ENCODE measurements at regions not wholly inside any gene's neighbourhood (a gene's known extent, or its start where the extent isn't known, plus 50 kb on each side); places are given as distances from the start of the nearest gene placed in this dataset.

DNA sequence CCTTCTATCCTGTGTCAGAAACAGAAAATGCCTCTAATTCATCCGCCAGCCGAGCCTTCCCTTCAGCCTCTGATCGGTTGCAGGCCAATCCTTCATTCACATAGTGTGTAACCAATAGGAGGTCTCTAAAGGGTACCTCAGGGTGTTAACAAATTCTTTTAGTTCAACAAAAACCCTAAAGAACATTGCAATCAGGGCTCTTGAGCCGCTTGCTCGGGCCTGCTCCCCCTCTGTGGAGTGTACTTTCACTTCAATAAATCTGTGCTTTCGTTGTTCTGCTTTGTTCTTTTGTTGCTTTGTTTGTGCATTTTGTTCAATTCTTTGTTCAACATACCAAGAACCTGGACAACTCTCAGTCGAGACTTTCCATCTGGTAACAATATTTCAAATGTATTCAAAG lies 366.5 kb downstream of the KCTD12 start (continued):
- TF ChIP-seq, protein P1, sequence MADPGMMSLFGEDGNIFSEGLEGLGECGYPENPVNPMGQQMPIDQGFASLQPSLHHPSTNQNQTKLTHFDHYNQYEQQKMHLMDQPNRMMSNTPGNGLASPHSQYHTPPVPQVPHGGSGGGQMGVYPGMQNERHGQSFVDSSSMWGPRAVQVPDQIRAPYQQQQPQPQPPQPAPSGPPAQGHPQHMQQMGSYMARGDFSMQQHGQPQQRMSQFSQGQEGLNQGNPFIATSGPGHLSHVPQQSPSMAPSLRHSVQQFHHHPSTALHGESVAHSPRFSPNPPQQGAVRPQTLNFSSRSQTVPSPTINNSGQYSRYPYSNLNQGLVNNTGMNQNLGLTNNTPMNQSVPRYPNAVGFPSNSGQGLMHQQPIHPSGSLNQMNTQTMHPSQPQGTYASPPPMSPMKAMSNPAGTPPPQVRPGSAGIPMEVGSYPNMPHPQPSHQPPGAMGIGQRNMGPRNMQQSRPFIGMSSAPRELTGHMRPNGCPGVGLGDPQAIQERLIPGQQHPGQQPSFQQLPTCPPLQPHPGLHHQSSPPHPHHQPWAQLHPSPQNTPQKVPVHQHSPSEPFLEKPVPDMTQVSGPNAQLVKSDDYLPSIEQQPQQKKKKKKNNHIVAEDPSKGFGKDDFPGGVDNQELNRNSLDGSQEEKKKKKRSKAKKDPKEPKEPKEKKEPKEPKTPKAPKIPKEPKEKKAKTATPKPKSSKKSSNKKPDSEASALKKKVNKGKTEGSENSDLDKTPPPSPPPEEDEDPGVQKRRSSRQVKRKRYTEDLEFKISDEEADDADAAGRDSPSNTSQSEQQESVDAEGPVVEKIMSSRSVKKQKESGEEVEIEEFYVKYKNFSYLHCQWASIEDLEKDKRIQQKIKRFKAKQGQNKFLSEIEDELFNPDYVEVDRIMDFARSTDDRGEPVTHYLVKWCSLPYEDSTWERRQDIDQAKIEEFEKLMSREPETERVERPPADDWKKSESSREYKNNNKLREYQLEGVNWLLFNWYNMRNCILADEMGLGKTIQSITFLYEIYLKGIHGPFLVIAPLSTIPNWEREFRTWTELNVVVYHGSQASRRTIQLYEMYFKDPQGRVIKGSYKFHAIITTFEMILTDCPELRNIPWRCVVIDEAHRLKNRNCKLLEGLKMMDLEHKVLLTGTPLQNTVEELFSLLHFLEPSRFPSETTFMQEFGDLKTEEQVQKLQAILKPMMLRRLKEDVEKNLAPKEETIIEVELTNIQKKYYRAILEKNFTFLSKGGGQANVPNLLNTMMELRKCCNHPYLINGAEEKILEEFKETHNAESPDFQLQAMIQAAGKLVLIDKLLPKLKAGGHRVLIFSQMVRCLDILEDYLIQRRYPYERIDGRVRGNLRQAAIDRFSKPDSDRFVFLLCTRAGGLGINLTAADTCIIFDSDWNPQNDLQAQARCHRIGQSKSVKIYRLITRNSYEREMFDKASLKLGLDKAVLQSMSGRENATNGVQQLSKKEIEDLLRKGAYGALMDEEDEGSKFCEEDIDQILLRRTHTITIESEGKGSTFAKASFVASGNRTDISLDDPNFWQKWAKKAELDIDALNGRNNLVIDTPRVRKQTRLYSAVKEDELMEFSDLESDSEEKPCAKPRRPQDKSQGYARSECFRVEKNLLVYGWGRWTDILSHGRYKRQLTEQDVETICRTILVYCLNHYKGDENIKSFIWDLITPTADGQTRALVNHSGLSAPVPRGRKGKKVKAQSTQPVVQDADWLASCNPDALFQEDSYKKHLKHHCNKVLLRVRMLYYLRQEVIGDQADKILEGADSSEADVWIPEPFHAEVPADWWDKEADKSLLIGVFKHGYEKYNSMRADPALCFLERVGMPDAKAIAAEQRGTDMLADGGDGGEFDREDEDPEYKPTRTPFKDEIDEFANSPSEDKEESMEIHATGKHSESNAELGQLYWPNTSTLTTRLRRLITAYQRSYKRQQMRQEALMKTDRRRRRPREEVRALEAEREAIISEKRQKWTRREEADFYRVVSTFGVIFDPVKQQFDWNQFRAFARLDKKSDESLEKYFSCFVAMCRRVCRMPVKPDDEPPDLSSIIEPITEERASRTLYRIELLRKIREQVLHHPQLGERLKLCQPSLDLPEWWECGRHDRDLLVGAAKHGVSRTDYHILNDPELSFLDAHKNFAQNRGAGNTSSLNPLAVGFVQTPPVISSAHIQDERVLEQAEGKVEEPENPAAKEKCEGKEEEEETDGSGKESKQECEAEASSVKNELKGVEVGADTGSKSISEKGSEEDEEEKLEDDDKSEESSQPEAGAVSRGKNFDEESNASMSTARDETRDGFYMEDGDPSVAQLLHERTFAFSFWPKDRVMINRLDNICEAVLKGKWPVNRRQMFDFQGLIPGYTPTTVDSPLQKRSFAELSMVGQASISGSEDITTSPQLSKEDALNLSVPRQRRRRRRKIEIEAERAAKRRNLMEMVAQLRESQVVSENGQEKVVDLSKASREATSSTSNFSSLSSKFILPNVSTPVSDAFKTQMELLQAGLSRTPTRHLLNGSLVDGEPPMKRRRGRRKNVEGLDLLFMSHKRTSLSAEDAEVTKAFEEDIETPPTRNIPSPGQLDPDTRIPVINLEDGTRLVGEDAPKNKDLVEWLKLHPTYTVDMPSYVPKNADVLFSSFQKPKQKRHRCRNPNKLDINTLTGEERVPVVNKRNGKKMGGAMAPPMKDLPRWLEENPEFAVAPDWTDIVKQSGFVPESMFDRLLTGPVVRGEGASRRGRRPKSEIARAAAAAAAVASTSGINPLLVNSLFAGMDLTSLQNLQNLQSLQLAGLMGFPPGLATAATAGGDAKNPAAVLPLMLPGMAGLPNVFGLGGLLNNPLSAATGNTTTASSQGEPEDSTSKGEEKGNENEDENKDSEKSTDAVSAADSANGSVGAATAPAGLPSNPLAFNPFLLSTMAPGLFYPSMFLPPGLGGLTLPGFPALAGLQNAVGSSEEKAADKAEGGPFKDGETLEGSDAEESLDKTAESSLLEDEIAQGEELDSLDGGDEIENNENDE (IDR thresholded peaks at IDR 0.05; ENCODE audit: insufficient replicate concordance, low read length): no peak
- TF ChIP-seq RNF2 (IDR thresholded peaks at IDR 0.05; ENCODE audit: borderline replicate concordance, low read depth, low read length, missing control alignments, poor library complexity, severe bottlenecking): no peak
- no peak for TF ChIP-seq KDM4A (IDR thresholded peaks at IDR 0.05; ENCODE audit: low read depth, low read length, severe bottlenecking)
- no peak for TF ChIP-seq FOSL1 (IDR thresholded peaks at IDR 0.05; ENCODE audit: insufficient read depth, low read depth, low read length)
- TF ChIP-seq, protein P2, sequence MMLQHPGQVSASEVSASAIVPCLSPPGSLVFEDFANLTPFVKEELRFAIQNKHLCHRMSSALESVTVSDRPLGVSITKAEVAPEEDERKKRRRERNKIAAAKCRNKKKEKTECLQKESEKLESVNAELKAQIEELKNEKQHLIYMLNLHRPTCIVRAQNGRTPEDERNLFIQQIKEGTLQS (IDR thresholded peaks at IDR 0.05; ENCODE audit: insufficient read depth, low read depth, low read length): no peak
- TF ChIP-seq NRF1 (IDR thresholded peaks at IDR 0.05; ENCODE audit: low read depth, low read length): no peak
- no peak for TF ChIP-seq NANOG (IDR thresholded peaks at IDR 0.05; ENCODE audit: insufficient read depth, low read depth, low read length, poor library complexity, severe bottlenecking)
- TF ChIP-seq, protein P3, sequence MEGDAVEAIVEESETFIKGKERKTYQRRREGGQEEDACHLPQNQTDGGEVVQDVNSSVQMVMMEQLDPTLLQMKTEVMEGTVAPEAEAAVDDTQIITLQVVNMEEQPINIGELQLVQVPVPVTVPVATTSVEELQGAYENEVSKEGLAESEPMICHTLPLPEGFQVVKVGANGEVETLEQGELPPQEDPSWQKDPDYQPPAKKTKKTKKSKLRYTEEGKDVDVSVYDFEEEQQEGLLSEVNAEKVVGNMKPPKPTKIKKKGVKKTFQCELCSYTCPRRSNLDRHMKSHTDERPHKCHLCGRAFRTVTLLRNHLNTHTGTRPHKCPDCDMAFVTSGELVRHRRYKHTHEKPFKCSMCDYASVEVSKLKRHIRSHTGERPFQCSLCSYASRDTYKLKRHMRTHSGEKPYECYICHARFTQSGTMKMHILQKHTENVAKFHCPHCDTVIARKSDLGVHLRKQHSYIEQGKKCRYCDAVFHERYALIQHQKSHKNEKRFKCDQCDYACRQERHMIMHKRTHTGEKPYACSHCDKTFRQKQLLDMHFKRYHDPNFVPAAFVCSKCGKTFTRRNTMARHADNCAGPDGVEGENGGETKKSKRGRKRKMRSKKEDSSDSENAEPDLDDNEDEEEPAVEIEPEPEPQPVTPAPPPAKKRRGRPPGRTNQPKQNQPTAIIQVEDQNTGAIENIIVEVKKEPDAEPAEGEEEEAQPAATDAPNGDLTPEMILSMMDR (IDR thresholded peaks at IDR 0.05; ENCODE audit: control extremely low read depth in 1 of 3, insufficient read depth in 1 of 3, low read depth in 1 of 3, low read length in 3 of 3): no peak

Data from H1 (cell line).